GM13977 (cell line): ENCODE measurements at regions not wholly inside any gene's neighbourhood (a gene's known extent, or its start where the extent isn't known, plus 50 kb on each side); places are given as distances from the start of the nearest gene placed in this dataset.

Experiments
- DNase-seq: peaks from one replicate; pipeline ENCODE4 v3.0.0; 2012; ENCODE audit warnings: low spot score
- CTCF ChIP-seq: IDR thresholded peaks from 2 replicates; pipeline ENCODE4 v1.5.1; 2012; ENCODE audit warnings: mild to moderate bottlenecking, control low read depth; ENCODE audit not compliant: insufficient read depth; ENCODE audit errors: extremely low read depth, missing control alignments
- in situ Hi-C: fragments of 300-500 bp; cut with MboI; formaldehyde crosslinking; loops from one replicate; pipeline ENCODE4 v1.12.0; 2022; ENCODE audit warnings: low sequenced_read_pairs, low pct_unique_long_range_greater_than_20kb, mixed read lengths, inconsistent platforms; ENCODE audit not compliant: unreplicated experiment

GRCh38 chr4:23365086-23365485 is 524.8 kb downstream of the PPARGC1A start:
- in situ Hi-C loops: no loop called here
- no peak for DNase-seq
- TF ChIP-seq CTCF: no peak

GRCh38 chr4:23364167-23364566 is 525.7 kb downstream of the PPARGC1A start:
- in situ Hi-C loops: no loop called here
- no peak for DNase-seq
- TF ChIP-seq CTCF: no peak

- in situ Hi-C loops: no loop called here
- no peak for TF ChIP-seq CTCF
- DNase-seq: no peak
Measured at GRCh38 chr4:23361453-23361852, 528.4 kb downstream of the PPARGC1A start.

GRCh38 chr4:23360718-23361117 is 529.1 kb downstream of the PPARGC1A start:
- no peak for DNase-seq
- in situ Hi-C loops: no loop called here
- no peak for TF ChIP-seq CTCF

- no peak for TF ChIP-seq CTCF
- in situ Hi-C loops: no loop called here
Measured at GRCh38 chr4:23355258-23355657, 534.6 kb downstream of the PPARGC1A start.

GRCh38 chr4:23353200-23353599 is 536.6 kb downstream of the PPARGC1A start:
- no peak for TF ChIP-seq CTCF
- in situ Hi-C loops: no loop called here
- DNase-seq: no peak

More at GRCh38 chr4:23355258-23355657, 534.6 kb downstream of the PPARGC1A start:
- no peak for DNase-seq
